Liver (tissue), 8 donors: ENCODE measurements at regions not wholly inside any gene's neighbourhood (a gene's known extent, or its start where the extent isn't known, plus 50 kb on each side); places are given as distances from the start of the nearest gene placed in this dataset.

Experiments used
- DNase-seq: peaks from one replicate; pipeline ENCODE4 v3.0.0-alpha.2; 2017; ENCODE audit warnings: low spot score
- H3K27ac ChIP-seq, 2 donors: one replicate each; pipeline ENCODE4 v1.7.0; 2013; ENCODE audit warnings: inconsistent platforms in 2 of 2, low read length in 2 of 2, control low read depth in 1 of 2, low read depth in 1 of 2, mild to moderate bottlenecking in 1 of 2
- H3K27me3 ChIP-seq, 4 donors: one replicate each; pipeline versions ENCODE4 v1.6.1 to v1.7.0; 2013; ENCODE audit warnings: low read length in 3 of 4, inconsistent platforms in 1 of 4, mild to moderate bottlenecking in 1 of 4, moderate library complexity in 1 of 4; ENCODE audit not compliant: control insufficient read depth in 4 of 4, insufficient read depth in 4 of 4
- H3K36me3 ChIP-seq, 4 donors: one replicate each; pipeline versions ENCODE4 v1.6.1 to v1.7.0; 2013; ENCODE audit warnings: low read length in 3 of 4, mild to moderate bottlenecking in 3 of 4, low read depth in 1 of 4, moderate library complexity in 1 of 4; ENCODE audit not compliant: control insufficient read depth in 4 of 4, insufficient read depth in 3 of 4
- H3K4me1 ChIP-seq, 4 donors: one replicate each; pipeline versions ENCODE4 v1.6.1 to v1.7.0; 2013; ENCODE audit warnings: low read length in 3 of 4, mild to moderate bottlenecking in 3 of 4, moderate library complexity in 1 of 4; ENCODE audit not compliant: control insufficient read depth in 4 of 4, insufficient read depth in 4 of 4
- H3K4me3 ChIP-seq, 3 donors: one replicate each; pipeline versions ENCODE4 v1.6.1 to v1.7.0; 2013; ENCODE audit warnings: low read length in 3 of 3, control low read depth in 1 of 3, low read depth in 1 of 3, mild to moderate bottlenecking in 1 of 3
- H3K9ac ChIP-seq, 2 donors: one replicate each; pipeline ENCODE4 v1.7.0; 2013; ENCODE audit warnings: low read length in 2 of 2, mild to moderate bottlenecking in 2 of 2, moderate library complexity in 2 of 2, control low read depth in 1 of 2, low read depth in 1 of 2
- H3K9me3 ChIP-seq, 4 donors: one replicate each; pipeline versions ENCODE4 v1.6.1 to v1.7.0; 2013; ENCODE audit warnings: low read length in 3 of 4; ENCODE audit not compliant: control insufficient read depth in 4 of 4
- EGR1 ChIP-seq, 2 donors: IDR thresholded peaks; 2 replicates each; pipeline ENCODE4 v1.6.1; 2016 to 2018; ENCODE audit warnings: antibody characterized with exemption in 2 of 2, low read depth in 2 of 2
- FOXA1 ChIP-seq: IDR thresholded peaks from 2 replicates; pipeline ENCODE4 v1.6.1; 2016; ENCODE audit warnings: antibody characterized with exemption
- FOXA2 ChIP-seq: IDR thresholded peaks from 2 replicates; pipeline ENCODE4 v1.6.1; 2016; ENCODE audit warnings: antibody characterized with exemption
- GABPA ChIP-seq, 2 donors: IDR thresholded peaks in 1 of 2; conservative IDR thresholded peaks in 1 of 2; 2 replicates each; pipeline ENCODE4 v1.6.1; 2016; ENCODE audit warnings: antibody characterized with exemption in 2 of 2, mild to moderate bottlenecking in 1 of 2, moderate library complexity in 1 of 2
- HNF4A ChIP-seq, 2 donors: conservative IDR thresholded peaks; 2 replicates each; pipeline ENCODE4 v1.6.1; 2016; ENCODE audit warnings: antibody characterized with exemption in 2 of 2, mild to moderate bottlenecking in 2 of 2
- HNF4G ChIP-seq: IDR thresholded peaks from 2 replicates; pipeline ENCODE4 v1.6.1; 2016; ENCODE audit warnings: antibody characterized with exemption
- JUND ChIP-seq, 2 donors: IDR thresholded peaks; 2 replicates each; pipeline ENCODE4 v1.6.1; 2016; ENCODE audit warnings: antibody characterized with exemption in 2 of 2
- NR2F2 ChIP-seq: IDR thresholded peaks from 2 replicates; pipeline ENCODE4 v1.6.1; 2016; ENCODE audit warnings: antibody characterized with exemption
- RAD21 ChIP-seq, 2 donors: IDR thresholded peaks; 2 replicates each; pipeline ENCODE4 v1.6.1; 2016; ENCODE audit warnings: antibody characterized with exemption in 2 of 2, mild to moderate bottlenecking in 2 of 2
- RXRA ChIP-seq, 2 donors: IDR thresholded peaks; 2 replicates each; pipeline ENCODE4 v1.6.1; 2017 to 2018; ENCODE audit warnings: antibody characterized with exemption in 2 of 2, mild to moderate bottlenecking in 1 of 2
- SP1 ChIP-seq: IDR thresholded peaks from 2 replicates; pipeline ENCODE4 v1.6.1; 2018; ENCODE audit warnings: antibody characterized with exemption, mild to moderate bottlenecking
- TAF1 ChIP-seq: conservative IDR thresholded peaks from 2 replicates; pipeline ENCODE4 v1.6.1; 2016; ENCODE audit warnings: antibody characterized with exemption, mild to moderate bottlenecking
- YY1 ChIP-seq: IDR thresholded peaks from 2 replicates; pipeline ENCODE4 v1.6.1; 2016; ENCODE audit warnings: antibody characterized with exemption, mild to moderate bottlenecking
- WGBS: extraction: QIAGEN DNeasy Blood & Tissue Kit; methylation state at CpG from one replicate; pipeline ENCODE4 v1.1.7; 2013; 5-methylcytosine and 5-hydroxymethylcytosine counted together
- TF ChIP-seq, protein P1 (sequence below): IDR thresholded peaks from 2 replicates; pipeline ENCODE4 v1.6.1; 2016; ENCODE audit warnings: antibody characterized with exemption
- TF ChIP-seq, protein P2 (sequence below): IDR thresholded peaks from 2 replicates; pipeline ENCODE4 v1.6.1; 2016; ENCODE audit warnings: antibody characterized with exemption, mild to moderate bottlenecking
- TF ChIP-seq, protein P3 (sequence below): IDR thresholded peaks from 2 replicates; pipeline ENCODE4 v1.6.1; 2016; ENCODE audit warnings: antibody characterized with exemption
- TF ChIP-seq, protein P4 (sequence below): fragments of 150-350 bp; IDR thresholded peaks from 2 replicates; pipeline ENCODE4 v1.5.1; 2017; ENCODE audit warnings: improper control_type of control experiment, low read depth, low read length; ENCODE audit not compliant: missing input control
- TF ChIP-seq, protein P5 (sequence below): IDR thresholded peaks from 2 replicates; pipeline ENCODE4 v1.6.1; 2016; ENCODE audit warnings: antibody characterized with exemption
- donor health status: healthy.
- donor health status: healthy.
- donor health status: healthy.
- donor health status: healthy.
- donor health status: healthy.

DNA sequence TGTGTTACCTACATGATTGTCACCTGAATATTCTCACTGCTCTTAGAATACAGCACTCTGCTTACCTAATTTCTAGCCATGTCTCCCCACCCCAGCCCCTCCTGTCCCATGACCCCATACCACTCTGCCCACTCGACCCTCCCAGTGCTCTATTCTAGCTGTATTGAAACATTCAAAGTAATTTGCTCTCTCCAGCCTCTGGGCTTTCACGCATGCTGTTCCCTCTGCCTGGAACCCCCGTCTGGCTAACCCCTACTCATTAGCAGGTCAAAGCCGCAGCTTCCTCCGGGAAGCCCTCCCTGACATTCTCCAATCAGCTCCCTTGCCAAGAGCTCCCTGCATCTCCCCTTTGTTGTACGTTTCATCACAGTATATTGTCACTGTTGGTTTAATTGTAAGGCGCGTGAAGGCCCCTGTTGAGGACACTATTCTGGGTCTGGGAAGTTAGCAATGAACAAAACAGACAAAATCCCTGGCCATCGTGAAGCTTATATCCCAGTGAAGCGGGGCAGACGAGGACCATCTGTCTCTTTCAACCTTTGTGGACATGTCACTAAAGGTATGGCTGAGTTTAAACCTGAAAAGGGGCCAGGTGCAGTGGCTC lies 72.3 kb upstream of the LHX1 start:
- TF ChIP-seq FOXA2: no peak
- no peak for TF ChIP-seq YY1
- no peak for TF ChIP-seq FOXA1
- no peak for TF ChIP-seq RAD21 (IDR thresholded peaks at IDR 0.05)
- TF ChIP-seq GABPA (IDR thresholded peaks at IDR 0.05 in 1 of 2, conservative IDR thresholded peaks at IDR 0.05 in 1 of 2): no peak
- TF ChIP-seq, protein P1, sequence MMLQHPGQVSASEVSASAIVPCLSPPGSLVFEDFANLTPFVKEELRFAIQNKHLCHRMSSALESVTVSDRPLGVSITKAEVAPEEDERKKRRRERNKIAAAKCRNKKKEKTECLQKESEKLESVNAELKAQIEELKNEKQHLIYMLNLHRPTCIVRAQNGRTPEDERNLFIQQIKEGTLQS: no peak
- no peak for TF ChIP-seq EGR1 (IDR thresholded peaks at IDR 0.05; ENCODE audit: low read depth in 2 of 2)
- TF ChIP-seq NR2F2: no peak
- TF ChIP-seq RXRA (IDR thresholded peaks at IDR 0.05): no peak
- TF ChIP-seq, protein P2, sequence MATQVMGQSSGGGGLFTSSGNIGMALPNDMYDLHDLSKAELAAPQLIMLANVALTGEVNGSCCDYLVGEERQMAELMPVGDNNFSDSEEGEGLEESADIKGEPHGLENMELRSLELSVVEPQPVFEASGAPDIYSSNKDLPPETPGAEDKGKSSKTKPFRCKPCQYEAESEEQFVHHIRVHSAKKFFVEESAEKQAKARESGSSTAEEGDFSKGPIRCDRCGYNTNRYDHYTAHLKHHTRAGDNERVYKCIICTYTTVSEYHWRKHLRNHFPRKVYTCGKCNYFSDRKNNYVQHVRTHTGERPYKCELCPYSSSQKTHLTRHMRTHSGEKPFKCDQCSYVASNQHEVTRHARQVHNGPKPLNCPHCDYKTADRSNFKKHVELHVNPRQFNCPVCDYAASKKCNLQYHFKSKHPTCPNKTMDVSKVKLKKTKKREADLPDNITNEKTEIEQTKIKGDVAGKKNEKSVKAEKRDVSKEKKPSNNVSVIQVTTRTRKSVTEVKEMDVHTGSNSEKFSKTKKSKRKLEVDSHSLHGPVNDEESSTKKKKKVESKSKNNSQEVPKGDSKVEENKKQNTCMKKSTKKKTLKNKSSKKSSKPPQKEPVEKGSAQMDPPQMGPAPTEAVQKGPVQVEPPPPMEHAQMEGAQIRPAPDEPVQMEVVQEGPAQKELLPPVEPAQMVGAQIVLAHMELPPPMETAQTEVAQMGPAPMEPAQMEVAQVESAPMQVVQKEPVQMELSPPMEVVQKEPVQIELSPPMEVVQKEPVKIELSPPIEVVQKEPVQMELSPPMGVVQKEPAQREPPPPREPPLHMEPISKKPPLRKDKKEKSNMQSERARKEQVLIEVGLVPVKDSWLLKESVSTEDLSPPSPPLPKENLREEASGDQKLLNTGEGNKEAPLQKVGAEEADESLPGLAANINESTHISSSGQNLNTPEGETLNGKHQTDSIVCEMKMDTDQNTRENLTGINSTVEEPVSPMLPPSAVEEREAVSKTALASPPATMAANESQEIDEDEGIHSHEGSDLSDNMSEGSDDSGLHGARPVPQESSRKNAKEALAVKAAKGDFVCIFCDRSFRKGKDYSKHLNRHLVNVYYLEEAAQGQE: no peak
- TF ChIP-seq HNF4G: no peak
- TF ChIP-seq SP1: no peak
- TF ChIP-seq, protein P3, sequence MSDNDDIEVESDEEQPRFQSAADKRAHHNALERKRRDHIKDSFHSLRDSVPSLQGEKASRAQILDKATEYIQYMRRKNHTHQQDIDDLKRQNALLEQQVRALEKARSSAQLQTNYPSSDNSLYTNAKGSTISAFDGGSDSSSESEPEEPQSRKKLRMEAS: no peak
- TF ChIP-seq JUND (IDR thresholded peaks at IDR 0.05): no peak
- no peak for TF ChIP-seq HNF4A (conservative IDR thresholded peaks at IDR 0.05)
- H3K4me3 ChIP-seq: no peak overlapping the region
- H3K27ac ChIP-seq: no peak overlapping the region
- no peak overlapping the region for H3K9ac ChIP-seq
- 78% methylated on average over 11 of the region's 11 CpGs for WGBS
- H3K27me3 ChIP-seq: no peaks in the 10 kb centered on the region
- no peaks in the 10 kb centered on the region for H3K4me1 ChIP-seq
- no peaks in the 10 kb centered on the region for H3K9me3 ChIP-seq
- no peaks in the 10 kb centered on the region for H3K36me3 ChIP-seq
- no peak for DNase-seq

DNA sequence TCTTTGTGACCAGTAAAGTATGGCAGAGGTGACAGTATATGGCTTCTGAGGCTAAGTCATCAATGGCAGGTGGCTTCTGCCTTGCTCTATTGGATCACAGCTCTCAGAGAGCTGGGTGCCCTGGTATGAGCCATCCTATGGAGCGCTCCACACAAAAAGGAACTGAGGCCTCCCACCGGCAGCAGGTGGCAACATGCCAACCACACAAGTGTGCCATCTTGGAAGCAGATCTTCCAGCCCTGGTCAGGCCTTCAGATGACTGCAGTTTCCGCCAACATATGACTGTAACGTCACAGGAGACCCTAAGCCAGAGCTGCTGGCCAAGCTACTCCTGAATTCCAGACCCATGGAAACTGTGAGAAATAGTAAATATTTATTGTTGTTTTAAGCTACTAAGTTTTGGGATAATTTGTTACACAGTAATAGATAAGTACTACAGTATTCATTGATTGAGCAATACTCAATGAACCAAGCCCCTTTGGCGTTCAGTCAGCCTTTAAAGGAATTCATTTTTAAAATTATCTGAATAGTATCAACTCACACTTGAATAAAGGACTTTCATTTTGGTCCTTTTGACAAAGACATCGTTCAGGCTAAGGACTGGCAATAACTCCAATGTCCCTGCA lies 69.4 kb upstream of the LHX1 start:
- H3K4me3 ChIP-seq: no peak overlapping the region
- TF ChIP-seq, protein P4, sequence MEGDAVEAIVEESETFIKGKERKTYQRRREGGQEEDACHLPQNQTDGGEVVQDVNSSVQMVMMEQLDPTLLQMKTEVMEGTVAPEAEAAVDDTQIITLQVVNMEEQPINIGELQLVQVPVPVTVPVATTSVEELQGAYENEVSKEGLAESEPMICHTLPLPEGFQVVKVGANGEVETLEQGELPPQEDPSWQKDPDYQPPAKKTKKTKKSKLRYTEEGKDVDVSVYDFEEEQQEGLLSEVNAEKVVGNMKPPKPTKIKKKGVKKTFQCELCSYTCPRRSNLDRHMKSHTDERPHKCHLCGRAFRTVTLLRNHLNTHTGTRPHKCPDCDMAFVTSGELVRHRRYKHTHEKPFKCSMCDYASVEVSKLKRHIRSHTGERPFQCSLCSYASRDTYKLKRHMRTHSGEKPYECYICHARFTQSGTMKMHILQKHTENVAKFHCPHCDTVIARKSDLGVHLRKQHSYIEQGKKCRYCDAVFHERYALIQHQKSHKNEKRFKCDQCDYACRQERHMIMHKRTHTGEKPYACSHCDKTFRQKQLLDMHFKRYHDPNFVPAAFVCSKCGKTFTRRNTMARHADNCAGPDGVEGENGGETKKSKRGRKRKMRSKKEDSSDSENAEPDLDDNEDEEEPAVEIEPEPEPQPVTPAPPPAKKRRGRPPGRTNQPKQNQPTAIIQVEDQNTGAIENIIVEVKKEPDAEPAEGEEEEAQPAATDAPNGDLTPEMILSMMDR: no peak
- TF ChIP-seq NR2F2: no peak
- TF ChIP-seq, protein P3: no peak
- no peak for TF ChIP-seq HNF4A (conservative IDR thresholded peaks at IDR 0.05)
- TF ChIP-seq FOXA1: no peak
- no peak for TF ChIP-seq TAF1
- no peak for TF ChIP-seq RXRA (IDR thresholded peaks at IDR 0.05)
- TF ChIP-seq RAD21 (IDR thresholded peaks at IDR 0.05): no peak
- TF ChIP-seq, protein P2: no peak
- no peak for TF ChIP-seq JUND (IDR thresholded peaks at IDR 0.05)
- no peak for TF ChIP-seq GABPA (IDR thresholded peaks at IDR 0.05 in 1 of 2, conservative IDR thresholded peaks at IDR 0.05 in 1 of 2)
- TF ChIP-seq, protein P1: no peak
- no peak for TF ChIP-seq HNF4G
- no peak for TF ChIP-seq YY1
- TF ChIP-seq FOXA2: no peak
- TF ChIP-seq EGR1 (IDR thresholded peaks at IDR 0.05; ENCODE audit: low read depth in 2 of 2): no peak
- TF ChIP-seq SP1: no peak
- TF ChIP-seq, protein P5, sequence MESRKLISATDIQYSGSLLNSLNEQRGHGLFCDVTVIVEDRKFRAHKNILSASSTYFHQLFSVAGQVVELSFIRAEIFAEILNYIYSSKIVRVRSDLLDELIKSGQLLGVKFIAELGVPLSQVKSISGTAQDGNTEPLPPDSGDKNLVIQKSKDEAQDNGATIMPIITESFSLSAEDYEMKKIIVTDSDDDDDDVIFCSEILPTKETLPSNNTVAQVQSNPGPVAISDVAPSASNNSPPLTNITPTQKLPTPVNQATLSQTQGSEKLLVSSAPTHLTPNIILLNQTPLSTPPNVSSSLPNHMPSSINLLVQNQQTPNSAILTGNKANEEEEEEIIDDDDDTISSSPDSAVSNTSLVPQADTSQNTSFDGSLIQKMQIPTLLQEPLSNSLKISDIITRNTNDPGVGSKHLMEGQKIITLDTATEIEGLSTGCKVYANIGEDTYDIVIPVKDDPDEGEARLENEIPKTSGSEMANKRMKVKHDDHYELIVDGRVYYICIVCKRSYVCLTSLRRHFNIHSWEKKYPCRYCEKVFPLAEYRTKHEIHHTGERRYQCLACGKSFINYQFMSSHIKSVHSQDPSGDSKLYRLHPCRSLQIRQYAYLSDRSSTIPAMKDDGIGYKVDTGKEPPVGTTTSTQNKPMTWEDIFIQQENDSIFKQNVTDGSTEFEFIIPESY: no peak
- WGBS: 84% methylated on average over 6 of the region's 6 CpGs
- no peaks in the 10 kb centered on the region for H3K4me1 ChIP-seq
- no peak for DNase-seq
- no peaks in the 10 kb centered on the region for H3K36me3 ChIP-seq
- no peaks in the 10 kb centered on the region for H3K27me3 ChIP-seq
- no peak overlapping the region for H3K27ac ChIP-seq
- H3K9me3 ChIP-seq: peaks cover 0 to 4% (median 0%) of the 10 kb centered on the region in 4 donors
- H3K9ac ChIP-seq: no peak overlapping the region
